ENCODE measurements at regions not wholly inside any gene's neighbourhood (a gene's known extent, or its start where the extent isn't known, plus 50 kb on each side); places are given as distances from the start of the nearest gene placed in this dataset.

DNA sequence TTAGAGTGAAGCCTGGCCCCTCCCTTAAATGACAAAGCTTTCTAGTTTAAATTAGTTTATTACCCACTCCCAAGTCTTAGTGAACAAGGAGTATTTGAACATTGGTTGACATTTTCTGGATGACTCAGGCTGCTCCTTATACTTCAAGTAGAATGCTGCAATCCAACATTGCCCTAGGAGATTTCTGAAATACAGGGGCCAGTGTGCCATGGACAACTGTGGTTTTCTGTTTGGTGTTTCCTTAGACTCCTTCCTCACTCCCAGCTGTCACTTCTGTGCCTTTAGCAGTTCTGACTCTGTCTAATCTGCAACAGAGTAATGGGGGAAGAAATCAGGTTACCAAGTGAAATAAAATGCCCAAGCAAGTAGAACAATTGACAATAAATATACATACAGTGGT is 116.1 kb upstream of the P2RY1 start (continued):
- TF ChIP-seq ZNF302 (CRISPR knock-in tag; IDR thresholded peaks at IDR 0.05) = no peak

DNA sequence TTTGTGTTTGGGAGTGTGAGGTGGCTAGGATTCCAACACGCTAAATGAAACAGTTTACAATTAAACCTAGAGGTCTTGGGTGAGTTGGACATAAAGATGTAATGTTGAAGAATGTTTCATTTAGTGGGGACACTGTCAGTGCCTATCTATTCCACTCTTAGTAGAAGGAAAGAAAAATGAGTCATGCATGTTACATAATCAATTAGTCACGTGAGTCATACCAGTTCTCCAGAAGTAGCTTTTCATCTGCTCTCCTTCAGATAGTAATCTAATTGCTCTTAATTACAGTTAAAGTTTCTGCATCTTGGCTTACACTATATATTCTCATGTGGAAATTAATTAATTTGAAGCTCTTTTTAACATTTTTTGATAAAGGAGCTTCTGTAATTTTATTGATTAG is 115.7 kb upstream of the P2RY1 start:
- H3K4me2 ChIP-seq = no peak overlapping the region

DNA sequence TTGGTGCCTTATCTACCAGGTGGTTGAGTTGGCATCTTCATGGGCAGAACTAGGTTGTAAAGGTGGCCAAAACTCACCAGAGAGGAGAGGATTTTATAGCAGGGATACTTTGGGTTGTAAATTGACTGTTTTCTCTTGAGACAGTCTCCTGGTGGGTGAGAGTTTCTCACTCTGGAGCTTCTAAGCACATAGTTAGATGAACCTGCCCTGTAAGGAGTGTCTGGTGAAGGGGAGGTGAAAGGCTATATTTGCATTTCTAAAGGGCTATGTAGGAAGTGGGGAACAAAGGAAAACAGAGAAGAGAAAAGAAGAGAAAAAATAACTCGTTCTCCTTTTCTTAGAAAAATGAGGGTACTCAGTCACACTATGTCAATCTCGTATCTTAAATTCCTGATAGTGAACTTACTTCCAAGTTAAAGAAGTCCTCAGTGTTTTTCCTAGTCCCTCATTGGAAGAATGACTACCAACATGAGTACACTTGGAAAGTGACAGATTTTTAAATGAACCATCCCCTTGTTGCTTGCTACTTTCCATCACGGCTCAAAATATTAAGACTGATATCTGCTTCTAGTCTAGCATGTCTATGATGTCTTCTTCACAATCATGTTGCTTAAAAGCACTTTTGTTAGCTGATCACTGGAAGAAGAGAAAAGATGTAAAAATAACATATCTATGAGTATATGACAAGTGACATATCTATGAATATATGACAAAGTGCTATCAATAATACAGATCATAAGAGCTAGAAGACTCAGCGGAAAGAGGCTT is 113.8 kb upstream of the P2RY1 start:
- TF ChIP-seq HOXB13 (CRISPR knock-in tag; IDR thresholded peaks at IDR 0.05; ENCODE audit: low read depth) (no peak), HDAC2 (IDR thresholded peaks at IDR 0.05) (no peak)
- Histone ChIP-seq H3K9me3 (no peaks in the 10 kb centered on the region), H3K27ac (no peak overlapping the region), H3K4me2 (no peak overlapping the region), H3K4me3 (no peak overlapping the region), H3K4me1 (no peaks in the 10 kb centered on the region)
- 20% methylated on average over 4 of the region's 4 CpGs for WGBS (ENCODE audit: missing lambda C conversion rate)
- ChIA-PET CTCF (interaction anchor here (0.6 kb wide), 1 partner anchor 77 kb away, joined by 3 read pairs; no protein-coding TSS in a partner anchor), POLR2A (no interaction called here)
- ATAC-seq (no peak), FAIRE-seq (no peak), DNase-seq (ENCODE audit: low read depth in 1 of 2, low spot score in 1 of 2) (no peak)

More for the DNA sequence above, 115.7 kb upstream of the P2RY1 start:
- 25% methylated on average over 2 of the region's 2 CpGs for WGBS (ENCODE audit: missing lambda C conversion rate)
- Histone ChIP-seq H3K27ac (no peak overlapping the region), H3K9me3 (no peaks in the 10 kb centered on the region), H3K4me3 (no peak overlapping the region), H3K4me1 (no peaks in the 10 kb centered on the region)
- FAIRE-seq (no peak), ATAC-seq (no peak), DNase-seq (ENCODE audit: low read depth in 1 of 2, low spot score in 1 of 2) (no peak)
- ChIA-PET CTCF (no interaction called here), POLR2A (no interaction called here)
- TF ChIP-seq FOSL2 (IDR thresholded peaks at IDR 0.05) (no peak), FOSL2 (CRISPR knock-in tag; IDR thresholded peaks at IDR 0.05) (peak; percentile 82)
- TF ChIP-seq, protein P1, sequence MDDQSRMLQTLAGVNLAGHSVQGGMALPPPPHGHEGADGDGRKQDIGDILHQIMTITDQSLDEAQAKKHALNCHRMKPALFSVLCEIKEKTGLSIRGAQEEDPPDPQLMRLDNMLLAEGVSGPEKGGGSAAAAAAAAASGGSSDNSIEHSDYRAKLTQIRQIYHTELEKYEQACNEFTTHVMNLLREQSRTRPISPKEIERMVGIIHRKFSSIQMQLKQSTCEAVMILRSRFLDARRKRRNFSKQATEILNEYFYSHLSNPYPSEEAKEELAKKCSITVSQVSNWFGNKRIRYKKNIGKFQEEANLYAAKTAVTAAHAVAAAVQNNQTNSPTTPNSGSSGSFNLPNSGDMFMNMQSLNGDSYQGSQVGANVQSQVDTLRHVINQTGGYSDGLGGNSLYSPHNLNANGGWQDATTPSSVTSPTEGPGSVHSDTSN (IDR thresholded peaks at IDR 0.05) = no peak

DNA sequence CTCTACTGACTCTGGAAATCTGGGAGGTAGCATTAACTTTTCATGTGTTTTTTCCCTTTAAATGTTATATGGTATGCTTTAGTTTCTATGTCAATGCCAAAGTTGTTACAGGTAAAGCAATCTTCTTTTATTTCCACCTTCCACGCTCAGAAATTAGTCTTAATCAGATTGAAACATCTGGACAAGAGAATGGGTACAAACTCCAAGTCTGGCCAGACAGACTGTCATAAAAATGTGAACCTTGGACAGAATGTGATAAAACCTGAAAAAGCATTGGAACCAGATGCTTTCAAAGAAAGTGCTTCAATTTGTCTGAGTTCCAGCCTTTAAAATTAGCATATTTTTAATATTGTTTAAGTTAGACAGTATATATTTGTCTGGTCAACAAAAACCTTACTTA is 110.7 kb upstream of the P2RY1 start:
- Histone ChIP-seq H3K9me3 (no peaks in the 10 kb centered on the region), H3K4me3 (no peak overlapping the region), H3K4me2 (no peak overlapping the region), H3K27ac (no peak overlapping the region), H3K4me1 (no peaks in the 10 kb centered on the region)
- WGBS (ENCODE audit: missing lambda C conversion rate) = 3% methylated on average over 1 of the region's 1 CpG
- CTCF ChIA-PET = no interaction called here
- POLR2A ChIA-PET = no interaction called here
- TF ChIP-seq, protein P2, sequence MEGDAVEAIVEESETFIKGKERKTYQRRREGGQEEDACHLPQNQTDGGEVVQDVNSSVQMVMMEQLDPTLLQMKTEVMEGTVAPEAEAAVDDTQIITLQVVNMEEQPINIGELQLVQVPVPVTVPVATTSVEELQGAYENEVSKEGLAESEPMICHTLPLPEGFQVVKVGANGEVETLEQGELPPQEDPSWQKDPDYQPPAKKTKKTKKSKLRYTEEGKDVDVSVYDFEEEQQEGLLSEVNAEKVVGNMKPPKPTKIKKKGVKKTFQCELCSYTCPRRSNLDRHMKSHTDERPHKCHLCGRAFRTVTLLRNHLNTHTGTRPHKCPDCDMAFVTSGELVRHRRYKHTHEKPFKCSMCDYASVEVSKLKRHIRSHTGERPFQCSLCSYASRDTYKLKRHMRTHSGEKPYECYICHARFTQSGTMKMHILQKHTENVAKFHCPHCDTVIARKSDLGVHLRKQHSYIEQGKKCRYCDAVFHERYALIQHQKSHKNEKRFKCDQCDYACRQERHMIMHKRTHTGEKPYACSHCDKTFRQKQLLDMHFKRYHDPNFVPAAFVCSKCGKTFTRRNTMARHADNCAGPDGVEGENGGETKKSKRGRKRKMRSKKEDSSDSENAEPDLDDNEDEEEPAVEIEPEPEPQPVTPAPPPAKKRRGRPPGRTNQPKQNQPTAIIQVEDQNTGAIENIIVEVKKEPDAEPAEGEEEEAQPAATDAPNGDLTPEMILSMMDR (IDR thresholded peaks at IDR 0.05) = no peak
- no peak for TF ChIP-seq NR3C1 (IDR thresholded peaks at IDR 0.05)
- TF ChIP-seq CHD4 (IDR thresholded peaks at IDR 0.05; ENCODE audit: borderline replicate concordance) = no peak
- TF ChIP-seq, protein P3, sequence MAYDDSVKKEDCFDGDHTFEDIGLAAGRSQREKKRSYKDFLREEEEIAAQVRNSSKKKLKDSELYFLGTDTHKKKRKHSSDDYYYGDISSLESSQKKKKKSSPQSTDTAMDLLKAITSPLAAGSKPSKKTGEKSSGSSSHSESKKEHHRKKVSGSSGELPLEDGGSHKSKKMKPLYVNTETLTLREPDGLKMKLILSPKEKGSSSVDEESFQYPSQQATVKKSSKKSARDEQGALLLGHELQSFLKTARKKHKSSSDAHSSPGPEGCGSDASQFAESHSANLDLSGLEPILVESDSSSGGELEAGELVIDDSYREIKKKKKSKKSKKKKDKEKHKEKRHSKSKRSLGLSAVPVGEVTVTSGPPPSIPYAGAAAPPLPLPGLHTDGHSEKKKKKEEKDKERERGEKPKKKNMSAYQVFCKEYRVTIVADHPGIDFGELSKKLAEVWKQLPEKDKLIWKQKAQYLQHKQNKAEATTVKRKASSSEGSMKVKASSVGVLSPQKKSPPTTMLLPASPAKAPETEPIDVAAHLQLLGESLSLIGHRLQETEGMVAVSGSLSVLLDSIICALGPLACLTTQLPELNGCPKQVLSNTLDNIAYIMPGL (CRISPR knock-in tag; IDR thresholded peaks at IDR 0.05; ENCODE audit: borderline replicate concordance) = no peak
- TF ChIP-seq KDM1A (IDR thresholded peaks at IDR 0.05; ENCODE audit: low read depth) = no peak
- no peak for TF ChIP-seq EP300 (IDR thresholded peaks at IDR 0.05)
- no peak for TF ChIP-seq ZSCAN20 (CRISPR knock-in tag; IDR thresholded peaks at IDR 0.05)
- no peak for TF ChIP-seq RCOR1 (IDR thresholded peaks at IDR 0.05; ENCODE audit: low read depth, low read length)
- TF ChIP-seq FOXS1 (CRISPR knock-in tag; IDR thresholded peaks at IDR 0.05) = no peak
- no peak for ATAC-seq
- DNase-seq (ENCODE audit: low read depth in 1 of 2, low spot score in 1 of 2) = no peak
- FAIRE-seq = no peak

Measured in A549 (cell line).